Epithelial cell of esophagus (primary cell): ENCODE measurements at regions not wholly inside any gene's neighbourhood (a gene's known extent, or its start where the extent isn't known, plus 50 kb on each side); places are given as distances from the start of the nearest gene placed in this dataset.

ENCODE experiments used
- DNase-seq: peaks from one replicate; pipeline ENCODE4 v3.0.0; 2010; ENCODE audit warnings: low read depth
- H3K4me3 ChIP-seq: 2 replicates; pipeline ENCODE4 v1.5.1; 2011; ENCODE audit warnings: mild to moderate bottlenecking, low read length, control low read depth
- TF ChIP-seq, protein P1 (sequence below): IDR thresholded peaks from 2 replicates; pipeline ENCODE4 v1.5.1; 2011; ENCODE audit warnings: low read depth, mild to moderate bottlenecking, low read length, control low read depth, inconsistent platforms; ENCODE audit not compliant: insufficient read depth; ENCODE audit errors: missing control alignments

GRCh38 chr15:97680606-97681220, 279.8 kb upstream of the ARRDC4 start:
- DNase-seq = no peak
- TF ChIP-seq, protein P1, sequence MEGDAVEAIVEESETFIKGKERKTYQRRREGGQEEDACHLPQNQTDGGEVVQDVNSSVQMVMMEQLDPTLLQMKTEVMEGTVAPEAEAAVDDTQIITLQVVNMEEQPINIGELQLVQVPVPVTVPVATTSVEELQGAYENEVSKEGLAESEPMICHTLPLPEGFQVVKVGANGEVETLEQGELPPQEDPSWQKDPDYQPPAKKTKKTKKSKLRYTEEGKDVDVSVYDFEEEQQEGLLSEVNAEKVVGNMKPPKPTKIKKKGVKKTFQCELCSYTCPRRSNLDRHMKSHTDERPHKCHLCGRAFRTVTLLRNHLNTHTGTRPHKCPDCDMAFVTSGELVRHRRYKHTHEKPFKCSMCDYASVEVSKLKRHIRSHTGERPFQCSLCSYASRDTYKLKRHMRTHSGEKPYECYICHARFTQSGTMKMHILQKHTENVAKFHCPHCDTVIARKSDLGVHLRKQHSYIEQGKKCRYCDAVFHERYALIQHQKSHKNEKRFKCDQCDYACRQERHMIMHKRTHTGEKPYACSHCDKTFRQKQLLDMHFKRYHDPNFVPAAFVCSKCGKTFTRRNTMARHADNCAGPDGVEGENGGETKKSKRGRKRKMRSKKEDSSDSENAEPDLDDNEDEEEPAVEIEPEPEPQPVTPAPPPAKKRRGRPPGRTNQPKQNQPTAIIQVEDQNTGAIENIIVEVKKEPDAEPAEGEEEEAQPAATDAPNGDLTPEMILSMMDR = no peak

DNA sequence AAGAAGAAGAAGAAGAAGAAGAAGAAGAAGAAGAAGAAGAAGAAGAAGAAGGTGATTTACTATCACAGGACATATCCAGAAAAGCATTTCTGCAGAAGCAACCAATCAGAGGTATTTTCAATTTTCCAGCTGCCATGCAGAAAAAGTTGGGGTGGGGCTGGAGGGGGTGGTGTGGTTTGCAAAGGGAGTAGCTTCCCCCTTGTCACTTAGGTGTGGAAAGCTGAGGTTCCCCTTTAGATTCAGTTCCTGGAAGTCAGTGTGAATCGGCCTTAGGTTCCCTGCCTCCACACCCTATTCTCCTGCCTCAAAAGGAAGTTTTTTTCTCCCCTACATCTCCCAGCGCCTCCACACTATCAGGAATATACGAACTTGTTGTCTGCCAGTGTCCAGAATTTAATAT, 276.7 kb upstream of the ARRDC4 start:
- H3K4me3 ChIP-seq = no peak overlapping the region
- no peak for DNase-seq
- TF ChIP-seq, protein P1 = no peak

More at GRCh38 chr15:97680606-97681220, 279.8 kb upstream of the ARRDC4 start:
- no peak overlapping the region for H3K4me3 ChIP-seq

DNA sequence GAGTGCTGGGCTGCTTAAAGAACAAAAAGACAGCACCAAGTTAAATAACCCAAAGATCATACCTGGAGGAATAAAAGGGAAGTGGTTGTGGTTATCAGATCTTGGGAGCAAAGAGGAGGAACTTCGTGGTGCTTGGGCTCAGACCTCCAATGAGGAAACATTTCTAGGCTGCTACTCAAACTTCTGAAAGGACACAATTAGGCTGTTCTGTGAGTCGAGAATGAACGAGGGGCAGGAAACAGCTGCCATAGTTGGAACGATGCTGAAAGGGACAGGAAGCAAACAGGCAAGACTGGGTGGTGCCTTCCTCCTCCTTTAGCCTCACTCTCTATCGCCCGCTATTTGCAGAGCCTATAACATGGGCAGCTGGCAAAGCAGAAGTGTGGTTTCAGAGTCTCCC, 276.3 kb upstream of the ARRDC4 start:
- no peak for DNase-seq
- TF ChIP-seq, protein P1 = no peak

GRCh38 chr15:97686324-97686723, 274.2 kb upstream of the ARRDC4 start:
- TF ChIP-seq, protein P1 = no peak
- no peak overlapping the region for H3K4me3 ChIP-seq
- DNase-seq = no peak

More for the DNA sequence above, 276.3 kb upstream of the ARRDC4 start:
- H3K4me3 ChIP-seq = no peak overlapping the region

DNA sequence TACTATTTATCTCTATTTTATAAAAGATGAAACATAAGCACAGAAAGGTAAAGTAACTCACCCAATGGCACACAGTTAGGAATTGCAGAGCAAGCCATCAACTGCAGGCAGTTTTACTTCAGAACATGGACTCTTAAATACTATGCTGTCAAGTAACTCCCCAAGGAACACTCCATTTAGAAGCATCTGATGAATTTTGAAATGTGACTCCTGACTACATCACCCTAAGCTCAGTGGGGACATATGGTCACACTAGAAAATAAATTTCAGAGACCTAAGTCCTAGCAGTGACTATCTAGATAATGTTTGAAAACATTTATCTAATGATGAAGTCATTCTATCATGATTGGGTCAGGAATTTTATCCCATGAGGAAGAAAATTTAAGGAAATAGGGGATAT, 272.8 kb upstream of the ARRDC4 start:
- DNase-seq = no peak
- TF ChIP-seq, protein P1 = no peak
- H3K4me3 ChIP-seq = no peak overlapping the region

DNA sequence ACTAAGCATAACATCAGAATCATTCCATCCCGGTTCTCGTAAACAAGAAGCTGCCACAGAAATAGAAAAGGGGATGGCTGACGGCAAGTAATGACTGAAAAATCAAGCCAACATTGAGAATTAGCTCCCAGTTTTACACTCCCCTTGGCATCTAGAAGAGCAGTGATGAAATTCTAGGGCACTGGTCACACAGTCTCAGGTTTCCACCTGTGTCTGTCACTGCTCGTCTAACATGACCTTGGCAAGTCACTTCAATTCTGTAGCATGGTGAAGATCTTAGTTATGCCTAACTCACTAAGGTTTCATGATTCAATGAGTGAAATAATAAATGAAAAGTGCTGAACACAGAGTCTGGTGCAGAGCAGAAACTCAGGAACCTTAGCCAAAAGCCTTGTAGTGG, 272.3 kb upstream of the ARRDC4 start:
- TF ChIP-seq, protein P1 = no peak
- DNase-seq = no peak
- H3K4me3 ChIP-seq = no peak overlapping the region

- TF ChIP-seq, protein P1 = no peak
Observed at GRCh38 chr15:97688886-97689285, 271.6 kb upstream of the ARRDC4 start.

More at GRCh38 chr15:97688886-97689285, 271.6 kb upstream of the ARRDC4 start:
- H3K4me3 ChIP-seq = no peak overlapping the region
- DNase-seq = no peak
